GM19238 (cell line): ENCODE measurements at regions not wholly inside any gene's neighbourhood (a gene's known extent, or its start where the extent isn't known, plus 50 kb on each side); places are given as distances from the start of the nearest gene placed in this dataset.
"Not testable (repeated sequence)": the region's sequence is repeated elsewhere in the genome, so short reads cannot be mapped to it uniquely, and the experiment has no call there.

Experiments used
- DNase-seq: peaks from one replicate; pipeline ENCODE4 v3.0.0; 2011; ENCODE audit warnings: low spot score; ENCODE audit not compliant: insufficient read length

DNA sequence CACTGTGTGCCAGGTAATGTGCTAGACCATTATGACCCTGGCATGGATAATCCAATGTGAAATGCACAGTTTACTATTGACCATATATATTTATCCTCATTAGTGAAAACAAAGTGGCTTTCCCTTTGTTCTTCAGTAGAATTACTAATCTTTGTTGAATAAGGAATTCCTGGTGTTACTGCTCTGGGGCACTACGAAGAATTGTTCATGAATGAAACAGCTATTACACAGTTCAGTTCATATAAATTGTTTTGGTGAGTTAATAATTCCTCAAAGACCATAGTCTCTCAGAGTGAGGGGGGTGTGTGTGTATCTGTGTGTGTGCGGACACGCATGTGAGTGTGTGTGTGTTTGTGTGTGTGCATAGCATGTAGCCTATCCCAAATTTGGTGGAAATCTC, 668.0 kb upstream of the MBL2 start:
- no peak for DNase-seq

DNA sequence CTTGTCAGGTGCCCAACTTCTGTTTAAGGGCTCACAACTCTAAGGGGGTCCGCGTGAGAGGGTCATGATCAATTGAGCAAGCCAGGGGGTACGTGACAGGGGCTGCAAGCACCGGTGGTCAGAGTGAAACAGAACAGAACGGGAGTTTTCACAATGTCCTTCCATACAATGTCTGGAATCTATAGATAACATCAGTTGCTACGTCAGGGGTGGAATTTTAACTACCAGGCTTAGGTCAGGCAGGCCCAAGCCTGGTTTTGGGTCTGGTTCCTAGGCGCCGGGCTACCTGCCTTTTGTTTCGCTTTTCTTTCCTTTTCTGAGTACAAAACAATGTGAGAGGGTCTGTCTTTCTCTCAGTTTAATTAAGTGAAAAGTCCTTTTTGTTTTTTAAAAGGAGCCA, 666.5 kb upstream of the MBL2 start:
- not testable (repeated sequence) for DNase-seq

DNA sequence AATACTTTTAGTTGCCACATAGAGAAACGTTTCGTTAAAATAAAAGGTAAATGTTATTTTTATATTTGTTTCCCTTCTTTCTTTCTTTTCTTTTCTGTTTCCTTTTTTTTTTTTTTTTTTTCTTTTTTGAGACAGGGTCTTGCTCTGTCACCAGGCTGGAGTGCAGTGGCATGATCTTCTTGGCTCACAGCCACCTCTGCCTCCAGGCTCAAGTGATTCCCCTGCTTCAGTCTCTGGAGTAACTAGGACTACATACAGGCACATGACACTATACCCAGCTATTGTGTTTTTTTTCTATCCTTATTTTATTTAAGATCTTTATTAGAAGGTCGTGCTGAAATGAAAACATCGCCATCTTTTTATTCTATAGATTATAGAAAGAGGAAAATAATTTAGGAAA, 661.8 kb upstream of the MBL2 start:
- no peak for DNase-seq

DNA sequence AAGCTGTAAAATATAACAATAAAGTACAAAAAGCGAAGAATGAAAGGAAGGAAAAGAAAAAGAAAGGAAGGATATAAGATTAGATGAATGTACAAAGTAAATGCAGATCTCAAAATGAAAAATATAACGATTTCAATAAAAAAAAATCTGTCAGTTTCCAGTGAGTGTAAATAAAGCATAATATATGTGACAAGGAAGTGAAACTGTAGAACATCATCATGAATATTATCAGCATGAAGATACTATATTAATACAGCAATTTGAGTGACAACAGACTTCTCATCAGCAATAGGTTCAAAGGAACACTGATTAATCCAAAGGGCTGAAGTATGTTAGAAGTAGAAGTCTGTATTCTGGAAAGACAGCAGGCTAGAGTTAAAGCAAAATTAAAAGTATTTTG, 659.5 kb upstream of the MBL2 start:
- DNase-seq, result no peak

DNA sequence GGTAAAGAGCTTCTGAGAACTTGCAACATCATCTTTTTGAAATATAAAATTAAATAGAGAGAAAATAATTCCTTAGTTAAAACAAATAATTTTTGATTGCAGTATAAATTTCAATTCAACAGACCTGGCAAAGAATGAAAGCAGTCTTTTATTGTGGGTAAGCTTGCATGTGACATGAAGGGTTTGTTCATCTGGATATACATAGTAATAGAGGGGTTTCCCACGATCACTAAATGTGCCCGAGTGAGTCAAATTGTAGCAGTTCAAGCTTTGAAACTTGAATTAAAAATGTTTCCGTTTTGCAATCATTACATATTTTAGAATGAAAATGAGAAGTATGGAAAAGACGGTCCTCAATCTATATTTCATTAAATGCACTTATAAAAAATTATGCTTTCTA, 658.4 kb upstream of the MBL2 start:
- no peak for DNase-seq

DNA sequence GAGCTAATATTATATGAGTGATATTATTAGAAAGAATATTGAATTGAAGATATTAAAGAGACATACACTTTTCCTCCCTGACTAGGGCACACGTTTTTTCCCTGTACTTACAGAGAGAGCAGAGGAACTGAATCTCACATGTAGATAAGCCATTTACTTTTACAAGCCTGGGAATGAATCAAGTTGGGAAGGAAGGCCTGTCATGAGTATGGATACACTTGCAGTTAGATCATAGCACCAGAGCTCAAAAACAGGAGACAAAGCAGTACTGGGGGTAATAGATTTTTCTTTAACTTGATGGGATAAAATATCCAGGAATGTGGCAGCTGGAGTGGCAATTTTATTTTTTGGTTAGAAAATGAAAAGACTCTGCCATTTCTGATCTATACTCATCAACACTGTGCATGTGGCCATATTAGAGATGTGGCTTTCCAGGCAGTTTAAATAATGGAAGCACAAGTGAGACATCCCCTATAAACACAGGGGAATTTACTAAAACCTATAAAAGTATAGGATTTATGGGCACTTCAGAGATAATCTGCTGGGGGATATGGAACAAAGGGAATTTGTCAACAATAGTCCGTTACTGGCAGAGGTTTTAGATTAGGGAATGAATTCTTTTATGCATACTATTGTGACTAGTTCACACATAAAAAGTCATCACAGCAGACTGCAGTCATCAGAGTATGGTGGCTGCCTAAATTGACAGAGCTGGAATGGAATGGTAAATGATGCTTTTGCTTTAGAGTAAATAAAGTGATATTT, 657.7 kb upstream of the MBL2 start:
- no peak for DNase-seq

DNA sequence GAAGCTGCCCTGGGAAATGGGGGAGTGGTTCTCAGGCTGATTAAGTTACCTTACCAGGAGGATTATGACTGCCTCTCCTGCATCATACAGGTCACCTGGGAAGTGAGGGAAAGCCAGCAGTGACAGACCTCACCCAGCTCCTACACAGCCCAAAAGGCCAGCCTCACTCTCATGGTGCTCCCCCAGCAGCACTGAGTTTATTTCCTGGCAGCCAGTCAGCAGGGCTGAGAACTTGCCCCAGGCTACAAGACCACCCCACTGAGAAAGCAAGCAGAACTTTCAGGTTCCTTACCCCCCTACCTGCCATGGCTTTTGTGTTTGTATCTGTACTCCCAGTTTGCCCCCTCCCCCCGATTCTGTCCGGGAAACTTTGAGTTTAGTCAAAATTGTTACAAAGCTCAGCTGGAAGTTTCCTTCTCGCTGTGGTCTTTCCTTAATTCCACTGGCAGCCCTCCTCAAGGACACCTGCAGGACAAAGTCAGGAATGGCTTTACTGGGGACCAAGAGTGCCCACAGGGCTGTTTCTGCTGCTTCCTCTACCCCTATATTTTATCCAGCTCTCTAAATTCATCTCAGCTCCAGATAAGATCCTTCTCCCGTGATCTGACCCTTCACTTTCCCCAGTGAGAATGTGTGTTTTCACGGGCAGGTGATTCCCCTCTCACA, 649.8 kb upstream of the MBL2 start:
- no peak for DNase-seq

DNA sequence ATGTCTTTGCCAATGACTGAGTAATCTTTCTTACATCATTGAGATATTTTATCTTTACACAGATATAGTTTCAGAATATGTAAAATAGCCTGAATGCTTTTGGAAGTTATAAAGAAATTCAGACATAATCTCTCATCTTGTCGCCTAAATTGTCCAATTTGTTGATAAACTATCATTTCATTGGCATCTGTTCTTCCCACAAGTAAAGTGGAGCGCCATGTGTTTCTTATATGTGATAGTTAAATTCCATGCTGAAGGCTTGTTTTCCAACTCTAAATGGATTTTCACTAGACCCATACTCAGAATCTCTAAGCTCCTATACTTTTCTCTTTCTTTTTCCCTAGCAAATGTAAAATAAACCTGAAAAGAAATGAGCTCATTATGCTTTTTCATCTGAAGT, 640.1 kb upstream of the MBL2 start:
- DNase-seq, result no peak

DNA sequence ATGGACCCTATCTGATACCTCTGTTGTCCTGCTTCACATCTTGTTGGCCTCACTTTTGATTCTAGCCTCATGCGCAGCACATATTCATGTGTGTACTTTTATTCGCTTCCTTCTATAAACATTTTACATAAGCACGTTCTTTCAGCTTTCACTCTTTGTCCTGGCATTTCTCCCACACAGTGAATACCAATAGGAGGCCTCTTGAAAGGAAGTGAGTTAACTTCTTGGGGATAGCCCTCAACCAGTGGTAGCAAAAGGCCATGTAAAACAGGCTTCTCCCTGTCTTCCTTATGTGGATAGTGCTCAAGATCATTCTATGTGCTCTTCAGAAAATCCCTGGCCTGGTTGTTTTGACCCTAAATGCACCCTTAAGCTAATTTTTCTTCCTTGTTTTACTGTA, 633.9 kb upstream of the MBL2 start:
- DNase-seq, result no peak

DNA sequence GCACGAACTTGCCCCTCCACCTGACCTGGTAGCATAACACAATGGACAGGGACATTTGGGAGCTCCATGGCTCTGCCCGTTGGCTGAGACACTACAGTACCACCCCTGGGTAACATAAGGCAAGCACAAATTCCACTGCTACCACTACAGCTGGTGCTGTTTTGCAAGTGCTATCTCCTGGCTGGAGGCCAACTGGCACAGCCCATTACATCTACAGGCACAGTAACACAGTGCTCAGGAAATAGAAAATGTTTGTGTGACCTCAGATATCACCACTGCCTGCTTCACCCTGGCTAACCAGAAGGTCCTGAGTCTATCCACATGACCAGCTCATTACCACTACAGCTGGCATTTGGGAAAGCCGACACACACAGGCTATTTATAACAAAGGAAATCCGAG, 631.1 kb upstream of the MBL2 start:
- no peak for DNase-seq

DNA sequence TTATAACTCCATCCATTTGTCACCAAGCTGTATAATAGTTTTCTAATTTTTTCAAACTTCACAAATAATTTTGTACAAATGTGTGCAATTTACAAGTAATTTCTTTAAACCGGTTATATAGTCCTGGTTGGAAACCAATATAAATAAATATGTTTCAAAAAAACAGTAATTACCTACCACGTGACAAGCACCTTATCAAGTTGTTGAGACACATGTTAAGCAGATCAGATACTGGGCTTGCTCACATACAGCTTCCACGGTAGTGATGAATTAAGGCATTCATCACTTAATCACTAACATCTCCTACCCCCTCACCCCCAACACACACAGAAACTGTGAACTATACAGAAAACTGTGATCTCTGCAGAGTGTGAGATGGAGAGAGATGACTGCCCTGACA, 630.0 kb upstream of the MBL2 start:
- no peak for DNase-seq

DNA sequence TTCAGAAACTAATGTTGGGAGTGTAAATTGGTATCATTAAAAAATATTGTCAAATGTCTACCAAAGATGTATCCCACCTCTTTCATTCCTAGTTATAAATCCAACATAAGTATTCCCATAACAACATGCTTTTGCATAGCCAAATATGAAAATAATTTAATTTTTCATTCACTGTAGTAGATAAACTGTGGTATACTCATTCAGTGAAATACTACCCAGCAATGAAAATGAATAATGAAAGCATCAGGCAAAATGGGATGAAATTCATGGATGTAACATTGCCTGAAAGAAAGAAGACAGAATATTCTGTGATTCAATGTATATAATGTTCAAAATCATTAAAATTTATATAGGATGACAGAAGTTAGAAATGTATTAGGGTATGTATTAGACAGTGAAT, 629.0 kb upstream of the MBL2 start:
- no peak for DNase-seq

DNA sequence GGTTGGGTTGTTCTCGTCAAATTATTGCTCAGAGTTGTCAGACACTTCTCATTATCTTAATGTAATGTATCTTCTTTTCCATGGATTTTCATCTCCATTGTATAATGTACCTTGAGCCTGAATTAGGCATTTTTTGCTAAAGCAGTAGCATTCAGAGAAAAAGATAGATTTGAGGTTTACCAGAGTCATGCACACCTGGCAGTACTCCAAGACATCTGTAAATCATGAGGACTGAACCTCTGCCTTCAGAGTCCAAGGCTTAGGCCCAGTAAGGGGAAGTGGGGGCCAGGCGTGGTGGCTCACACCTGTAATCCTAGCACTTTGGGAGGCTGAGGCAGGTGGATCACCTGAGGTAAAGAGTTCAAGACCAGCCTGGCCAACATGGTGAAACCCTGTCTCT, 624.3 kb upstream of the MBL2 start:
- DNase-seq, result no peak

DNA sequence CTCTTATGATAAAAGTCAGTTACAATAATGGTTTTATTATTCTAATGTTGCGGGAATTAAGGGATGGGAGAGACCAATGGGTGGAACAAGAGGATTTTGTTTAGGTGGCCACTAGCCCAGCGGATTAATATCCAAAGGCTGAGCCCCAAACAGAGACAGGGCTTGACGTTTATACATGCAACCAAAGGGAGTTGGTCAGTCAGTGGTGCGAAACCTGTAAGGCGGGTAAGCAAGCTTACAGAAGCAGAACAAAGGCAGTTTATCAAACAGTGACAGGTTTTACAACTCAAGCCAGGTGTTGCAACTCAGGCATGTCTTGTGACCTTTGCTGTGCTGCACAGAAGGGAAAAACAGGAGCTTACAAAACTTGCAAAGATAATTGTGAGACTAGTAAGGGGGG, 622.9 kb upstream of the MBL2 start:
- no peak for DNase-seq

DNA sequence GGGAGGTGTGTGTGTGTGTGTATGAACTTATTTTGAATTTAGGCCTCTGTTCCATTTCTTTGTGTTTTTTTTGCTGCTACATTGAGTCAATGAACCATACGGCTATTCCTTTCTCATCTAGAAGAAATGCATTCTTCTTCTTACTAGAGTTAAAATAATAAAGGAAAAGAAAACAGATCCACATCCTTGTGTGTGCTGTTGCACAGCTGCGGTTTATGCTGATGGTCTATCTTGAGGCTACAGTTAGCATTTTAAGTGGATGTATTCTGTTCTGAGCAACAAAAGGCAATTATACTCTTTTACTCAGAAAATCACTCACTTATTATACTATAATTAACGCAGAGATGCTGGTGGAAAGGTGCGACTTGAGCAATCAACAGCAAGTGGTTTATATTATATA, 615.0 kb upstream of the MBL2 start:
- DNase-seq, result no peak

DNA sequence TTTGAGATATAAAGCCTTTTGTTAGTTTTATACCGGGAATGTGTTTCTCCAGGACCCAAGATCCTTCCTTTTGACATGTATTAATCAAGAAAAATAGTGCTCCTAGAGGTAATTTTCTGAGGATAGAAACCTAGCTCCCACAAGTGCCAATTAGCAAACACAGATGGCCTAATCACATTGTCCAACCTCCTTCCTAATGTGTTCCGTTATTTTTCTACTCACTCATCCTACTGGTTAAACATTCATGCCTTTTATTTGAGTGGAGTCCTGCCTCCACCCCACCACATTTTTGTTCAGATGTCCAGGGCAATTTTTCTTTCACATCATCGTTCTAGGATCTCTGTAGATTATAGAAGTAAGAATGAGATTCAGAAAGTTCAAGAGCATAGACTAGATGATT, 610.0 kb upstream of the MBL2 start:
- DNase-seq, result no peak

DNA sequence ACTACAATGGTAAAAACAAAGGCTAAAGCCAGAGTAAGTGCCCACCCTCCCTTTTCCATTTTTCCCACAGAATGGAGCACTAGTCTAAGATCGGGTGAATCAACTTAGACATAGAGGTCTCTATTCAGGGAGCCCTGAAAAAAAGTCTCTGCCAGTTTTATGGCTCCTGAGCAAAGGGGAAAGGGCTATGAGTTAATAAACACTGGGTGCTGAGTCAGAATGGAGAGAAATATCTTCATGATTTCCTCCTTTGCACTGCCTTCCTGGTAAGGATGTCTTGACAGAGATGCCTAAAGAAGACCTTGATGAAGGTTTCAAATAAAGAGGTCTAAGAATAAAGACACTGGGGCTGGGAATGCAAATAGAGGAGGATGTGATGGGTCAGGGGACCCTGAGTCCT, 607.4 kb upstream of the MBL2 start:
- no peak for DNase-seq

DNA sequence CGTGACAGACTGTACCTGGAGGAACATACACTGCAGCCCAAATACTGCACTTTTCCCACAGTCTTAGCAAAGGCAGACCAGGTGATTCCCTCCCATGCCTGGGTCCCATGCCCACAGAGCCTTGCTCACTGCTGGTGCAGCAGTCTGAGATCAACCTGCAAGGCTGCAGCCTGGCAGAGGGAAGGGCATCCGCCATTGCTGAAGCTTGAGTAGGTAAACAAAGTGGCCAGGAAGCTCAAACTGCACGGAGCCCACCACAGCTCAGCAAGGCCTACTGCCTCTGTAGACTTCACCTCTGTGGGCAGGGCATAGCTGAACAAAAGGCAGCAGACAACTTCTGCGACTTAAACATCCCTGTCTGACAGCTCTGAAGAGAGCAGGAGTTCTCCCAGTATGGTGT, 597.8 kb upstream of the MBL2 start:
- no peak for DNase-seq

DNA sequence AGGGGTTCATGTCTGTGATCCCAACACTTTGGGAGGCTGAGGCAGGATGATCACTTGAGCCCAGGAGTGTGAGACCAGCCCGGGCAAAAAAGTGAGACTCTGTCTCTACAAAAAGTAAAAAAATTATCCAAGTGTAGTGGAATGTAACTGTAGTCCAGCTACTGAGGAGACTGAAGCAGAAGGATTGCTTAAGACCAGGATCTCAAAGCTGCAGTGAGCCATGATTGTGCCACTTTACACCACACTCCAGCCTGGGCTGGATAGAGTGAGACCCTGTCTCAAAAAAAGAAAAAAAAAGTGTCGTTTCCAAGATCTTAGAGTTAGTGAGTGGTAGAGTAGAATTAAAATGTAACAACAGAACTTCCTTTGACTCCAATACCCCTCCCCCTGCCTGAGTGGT, 589.4 kb upstream of the MBL2 start:
- DNase-seq, result no peak

DNA sequence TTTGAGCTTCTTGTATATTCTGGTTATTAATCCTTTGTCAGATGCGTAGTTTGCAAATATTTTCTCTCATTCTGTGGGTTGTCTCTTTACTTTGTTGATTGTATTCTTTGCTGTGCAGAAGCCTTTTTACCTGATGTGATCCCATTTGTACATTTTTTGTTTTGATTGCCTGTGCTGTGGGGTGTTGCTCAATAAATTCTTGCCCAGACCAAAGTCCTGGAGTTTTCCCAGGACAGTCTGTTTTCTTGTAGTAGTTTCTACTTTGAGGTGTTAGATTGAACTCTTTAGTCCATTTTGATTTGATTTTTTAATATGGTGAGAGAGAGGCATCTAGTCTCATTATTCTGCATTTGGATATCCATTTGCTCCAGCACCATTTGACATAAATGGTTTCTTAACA, 588.7 kb upstream of the MBL2 start:
- no peak for DNase-seq

DNA sequence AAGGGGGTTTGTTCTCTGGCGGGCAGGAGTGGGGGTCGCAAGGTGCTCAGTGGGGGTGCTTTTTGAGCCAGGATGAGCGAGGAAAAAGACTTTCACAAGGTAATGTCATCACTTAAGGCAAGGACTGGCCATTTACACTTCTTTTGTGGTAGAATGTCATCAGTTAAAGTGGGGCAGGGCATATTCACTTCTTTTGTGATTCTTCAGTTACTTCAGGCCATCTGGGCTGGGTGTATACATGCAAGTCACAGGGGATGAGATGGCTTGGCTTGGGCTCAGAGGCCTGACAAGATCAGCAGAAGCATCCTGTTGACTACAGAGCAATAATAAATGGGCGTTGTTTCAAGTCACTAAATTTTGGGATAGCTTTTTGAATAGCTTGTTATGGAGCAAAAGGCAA, 586.4 kb upstream of the MBL2 start:
- not testable (repeated sequence) for DNase-seq

DNA sequence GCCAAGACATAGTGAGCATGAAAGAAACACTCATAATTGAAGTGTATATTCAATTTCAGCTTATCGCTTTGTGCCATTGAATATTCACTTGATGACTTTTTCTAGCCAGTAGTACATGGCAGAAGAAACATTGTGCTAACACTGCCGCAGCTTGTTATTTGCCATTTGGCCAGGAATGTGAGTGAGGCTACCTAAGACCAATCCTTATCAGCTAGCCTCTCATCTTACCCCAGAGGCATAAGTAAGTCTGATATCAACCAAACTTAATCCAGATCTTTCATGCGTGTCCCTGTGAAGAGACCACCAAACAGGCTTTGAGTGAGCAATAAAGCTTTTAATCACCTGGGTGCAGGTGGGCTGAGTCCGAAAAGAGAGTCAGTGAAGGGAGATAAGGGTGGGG, 586.0 kb upstream of the MBL2 start:
- no peak for DNase-seq

DNA sequence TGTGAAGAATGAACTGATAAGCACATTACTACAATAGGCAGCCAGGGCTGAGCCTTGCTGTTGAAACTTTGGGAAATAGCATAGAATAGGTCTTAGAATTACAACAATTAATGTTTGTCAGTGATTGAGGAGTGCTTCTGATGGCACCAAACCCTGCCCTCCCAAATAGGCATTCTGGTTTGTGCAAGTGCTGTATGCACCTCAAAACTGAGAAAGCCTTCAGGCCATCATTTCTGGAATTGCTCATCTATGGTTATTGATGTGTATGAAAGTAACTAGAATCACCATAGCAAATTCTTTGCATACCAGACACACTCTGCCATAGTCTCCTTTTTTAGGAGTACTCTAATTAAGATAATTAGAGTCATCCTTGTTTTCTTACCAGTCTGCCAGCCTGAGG, 585.0 kb upstream of the MBL2 start:
- DNase-seq, result no peak
